Islet precursor cell (in vitro differentiated cells): ENCODE measurements at regions not wholly inside any gene's neighbourhood (a gene's known extent, or its start where the extent isn't known, plus 50 kb on each side); places are given as distances from the start of the nearest gene placed in this dataset.
"Not testable (repeated sequence)": the region's sequence is repeated elsewhere in the genome, so short reads cannot be mapped to it uniquely, and the experiment has no call there.

ENCODE experiments used
- DNase-seq: peaks from one replicate; pipeline ENCODE4 v3.0.0-alpha.2; 2018

DNA sequence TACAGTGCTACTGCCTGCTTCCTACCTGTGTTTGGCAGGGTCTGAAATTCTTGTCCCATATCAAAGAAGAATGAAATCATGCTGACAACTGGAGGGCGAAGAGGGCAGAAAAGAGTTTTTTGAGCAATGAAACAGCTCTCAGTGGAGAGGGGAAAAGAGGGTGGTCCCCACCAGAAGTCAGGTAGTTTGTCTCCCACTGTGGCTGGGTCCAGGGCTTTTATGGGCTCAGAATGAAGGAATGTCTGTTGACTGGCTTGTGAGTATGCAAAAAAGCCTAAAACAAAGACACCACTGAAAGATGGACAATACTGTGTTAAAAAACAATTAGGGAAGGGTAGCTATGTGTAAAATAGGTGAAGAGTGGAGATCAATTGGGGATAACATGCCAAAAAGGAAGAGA lies 115.0 kb downstream of the ADAM29 start:
- DNase-seq, result no peak

DNA sequence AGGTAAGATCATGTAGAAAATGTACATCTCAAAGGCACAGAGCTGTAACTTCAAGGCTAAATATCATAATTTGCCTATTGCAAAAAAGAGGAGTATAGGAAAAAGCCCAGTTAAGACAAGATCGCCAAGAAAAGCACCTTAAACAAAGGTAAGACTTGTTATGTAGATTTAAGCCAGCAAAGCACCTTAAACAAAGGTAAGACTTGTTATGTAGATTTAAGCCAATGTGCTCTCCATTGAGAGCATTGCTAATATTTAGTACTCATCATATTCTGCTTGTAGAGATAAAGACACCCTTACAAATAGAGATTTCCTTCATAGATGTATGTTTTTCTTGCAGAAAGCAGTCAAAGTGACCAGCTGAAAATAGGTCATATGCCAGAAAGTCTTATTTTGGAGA lies 115.8 kb downstream of the ADAM29 start:
- DNase-seq, result no peak

DNA sequence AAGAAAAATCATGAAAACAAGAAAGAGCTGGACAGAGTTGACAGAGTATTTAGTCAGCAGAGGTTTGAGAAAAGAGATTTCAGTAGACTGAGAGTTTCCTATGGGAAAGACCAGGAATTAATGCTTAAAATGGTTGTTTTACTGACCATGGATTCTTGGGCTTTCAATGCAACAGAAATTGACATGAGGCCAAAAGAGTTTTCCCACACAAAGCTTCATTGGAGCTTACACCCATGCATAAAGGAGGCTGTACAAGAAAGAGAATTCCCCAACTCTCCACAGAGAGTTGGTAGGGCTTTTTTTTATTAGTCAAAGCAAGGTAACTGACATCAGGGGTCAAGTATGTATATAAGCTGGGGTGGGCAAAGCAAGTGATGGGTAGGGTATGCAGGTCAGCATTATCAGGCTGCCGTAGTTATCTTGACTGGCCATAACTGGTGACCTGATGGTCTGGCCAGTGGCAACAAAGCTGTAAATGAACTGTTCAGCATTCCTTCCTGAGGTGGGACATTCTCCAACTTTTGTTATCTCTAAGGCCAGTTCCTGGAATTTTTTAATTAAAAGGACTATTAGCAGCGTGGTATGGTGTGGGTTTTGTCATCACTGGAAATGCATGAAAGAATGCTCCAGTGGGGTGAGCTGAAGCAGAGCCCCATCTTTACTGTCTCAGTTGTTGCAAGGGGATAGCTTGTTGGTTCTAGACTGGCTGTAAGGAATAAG lies 117.0 kb downstream of the ADAM29 start:
- peak; percentile 54 for DNase-seq

DNA sequence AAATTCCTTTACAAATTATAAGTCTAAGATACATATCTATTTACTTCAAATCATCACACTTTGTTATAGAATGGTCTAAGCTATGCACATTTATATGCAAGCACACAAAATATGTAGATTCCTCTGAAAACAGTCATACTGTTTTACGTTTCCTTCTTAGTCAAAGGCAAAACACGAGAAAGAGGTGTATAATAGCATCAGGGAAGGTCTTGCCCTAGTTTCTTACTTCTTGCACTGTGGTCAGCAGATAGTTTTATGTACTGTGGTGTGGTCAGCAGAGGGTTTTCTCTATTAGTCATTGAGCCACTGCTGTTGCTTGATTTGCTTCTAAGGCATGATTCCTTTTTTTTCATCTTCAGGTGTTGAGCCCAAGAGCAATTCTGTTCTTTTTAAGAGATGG lies 117.7 kb downstream of the ADAM29 start:
- DNase-seq, result no peak

DNA sequence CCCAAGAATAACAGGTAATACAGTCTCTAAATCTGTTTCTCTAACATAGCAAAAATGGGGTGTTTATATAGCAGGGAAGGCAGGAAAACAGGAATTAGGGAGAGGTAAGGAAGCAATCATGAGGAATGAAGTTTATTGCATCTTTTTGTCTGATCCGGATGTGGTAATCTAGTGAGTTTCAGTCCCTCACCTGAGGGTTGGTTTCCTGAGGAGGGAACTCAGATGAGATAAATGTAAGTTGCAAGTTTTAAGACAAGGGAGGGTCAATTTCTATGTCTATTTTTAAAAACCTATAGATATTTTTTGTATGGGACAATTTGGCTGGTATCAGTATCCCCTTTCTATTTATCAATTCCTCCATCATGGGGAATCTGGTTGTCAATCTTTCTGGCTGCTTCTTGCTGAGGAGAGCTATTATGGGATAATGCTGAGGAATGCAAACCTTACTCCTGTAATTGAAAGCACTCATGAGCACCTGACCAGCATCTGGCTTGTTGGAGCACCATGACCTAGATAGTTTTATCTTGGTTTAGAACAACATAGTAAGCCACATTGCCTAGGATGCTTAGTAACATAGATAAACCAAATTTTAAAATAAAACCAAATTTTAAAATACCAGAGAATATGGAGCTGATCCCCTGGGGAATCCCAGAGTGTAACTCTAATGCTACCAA lies 130.1 kb downstream of the ADAM29 start:
- DNase-seq, result no peak

DNA sequence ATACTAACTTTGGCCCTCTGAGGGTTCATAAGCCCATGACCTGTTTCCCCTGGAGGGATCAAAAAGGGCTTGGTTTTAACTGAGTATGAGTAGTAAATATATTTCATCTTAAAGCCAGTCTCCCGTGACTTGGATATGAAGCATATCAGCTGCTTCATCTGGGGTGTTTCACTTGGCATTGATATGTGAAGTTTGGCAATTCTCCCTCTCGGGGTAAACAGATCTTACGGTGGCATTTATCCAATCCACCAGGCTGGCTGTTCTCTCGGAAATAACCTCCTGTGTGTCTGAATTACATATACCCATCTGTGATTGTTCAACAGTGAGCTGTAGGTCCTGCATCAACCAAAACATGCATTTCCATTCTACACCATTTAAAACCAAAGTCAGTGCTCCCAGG lies 130.7 kb downstream of the ADAM29 start:
- no peak for DNase-seq

DNA sequence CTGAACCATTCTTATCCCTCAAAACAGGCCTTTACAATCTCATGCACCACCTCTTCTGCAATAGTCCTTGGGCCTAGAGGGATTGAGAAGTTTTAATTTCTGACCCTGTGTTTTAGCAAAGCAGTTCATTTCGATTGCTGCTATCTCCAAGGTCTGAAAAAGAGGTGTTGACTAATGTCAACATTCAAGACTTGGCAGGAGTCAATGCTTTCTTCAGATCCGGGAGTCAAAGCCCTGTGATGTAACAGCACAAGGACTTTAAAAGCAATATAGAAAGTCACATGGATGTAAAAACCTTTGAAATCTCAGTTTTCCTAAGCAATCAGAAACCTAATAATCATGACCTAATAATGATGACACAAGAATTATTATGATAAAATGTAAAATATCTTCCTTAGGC lies 133.8 kb downstream of the ADAM29 start:
- DNase-seq, result no peak

DNA sequence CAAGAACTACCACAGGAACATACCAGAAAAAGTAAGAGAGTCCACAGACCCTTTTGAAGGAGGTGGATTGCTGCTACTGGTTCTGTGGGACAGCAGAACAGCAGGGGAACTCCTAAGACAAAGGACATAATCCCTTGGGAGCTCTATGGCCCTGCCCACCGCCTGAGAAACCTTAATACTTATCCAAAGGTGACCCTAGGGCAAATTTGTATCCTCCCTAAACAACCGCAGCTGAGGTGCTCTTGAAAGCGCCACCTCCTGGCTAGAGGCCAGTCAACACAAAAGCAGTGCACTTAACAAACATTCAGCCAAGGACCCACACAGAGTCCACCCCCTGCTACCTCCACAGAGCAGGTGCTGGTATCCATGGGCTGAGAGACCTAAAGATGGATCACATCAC lies 136.8 kb downstream of the ADAM29 start:
- DNase-seq, result no peak

DNA sequence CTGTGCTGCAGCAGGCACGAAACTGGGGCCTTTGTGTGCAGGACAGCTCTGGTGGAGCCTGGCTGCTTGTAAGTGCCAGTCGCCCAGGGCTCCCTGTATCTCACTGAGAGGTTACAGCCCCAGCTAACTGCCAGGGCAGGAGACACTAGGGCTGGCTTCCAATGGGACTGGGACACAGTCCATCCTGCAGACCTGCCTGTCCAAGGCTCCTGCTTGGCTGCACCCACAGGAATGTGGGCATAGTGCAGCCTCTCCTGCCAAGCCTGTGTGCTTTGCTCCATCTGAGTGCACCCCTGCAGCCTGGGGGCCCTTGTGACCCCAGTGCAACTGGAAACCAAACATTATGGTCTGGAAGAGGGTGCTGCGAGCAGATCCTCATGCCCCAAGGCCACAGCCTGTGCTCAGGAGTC lies 144.0 kb downstream of the ADAM29 start:
- peak; percentile 38 for DNase-seq

DNA sequence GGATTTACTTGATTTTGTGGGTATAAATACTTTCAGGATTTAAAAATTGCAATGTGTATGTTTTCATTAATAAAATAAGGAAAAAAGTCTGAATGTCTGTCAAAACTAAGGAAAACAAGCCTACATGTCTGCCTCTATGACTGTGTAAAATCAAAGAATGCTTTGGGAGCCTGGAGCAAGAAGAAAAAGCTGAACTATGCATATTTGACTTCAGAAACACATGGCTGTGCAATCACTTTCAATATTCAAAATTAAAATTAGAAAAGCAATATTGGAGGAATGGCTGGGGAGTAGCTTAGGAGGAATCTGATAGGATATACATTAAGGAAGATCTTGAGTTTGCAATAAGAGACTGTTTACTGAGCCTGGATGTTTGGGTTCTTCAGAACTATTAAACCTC lies 147.1 kb downstream of the ADAM29 start:
- no peak for DNase-seq

DNA sequence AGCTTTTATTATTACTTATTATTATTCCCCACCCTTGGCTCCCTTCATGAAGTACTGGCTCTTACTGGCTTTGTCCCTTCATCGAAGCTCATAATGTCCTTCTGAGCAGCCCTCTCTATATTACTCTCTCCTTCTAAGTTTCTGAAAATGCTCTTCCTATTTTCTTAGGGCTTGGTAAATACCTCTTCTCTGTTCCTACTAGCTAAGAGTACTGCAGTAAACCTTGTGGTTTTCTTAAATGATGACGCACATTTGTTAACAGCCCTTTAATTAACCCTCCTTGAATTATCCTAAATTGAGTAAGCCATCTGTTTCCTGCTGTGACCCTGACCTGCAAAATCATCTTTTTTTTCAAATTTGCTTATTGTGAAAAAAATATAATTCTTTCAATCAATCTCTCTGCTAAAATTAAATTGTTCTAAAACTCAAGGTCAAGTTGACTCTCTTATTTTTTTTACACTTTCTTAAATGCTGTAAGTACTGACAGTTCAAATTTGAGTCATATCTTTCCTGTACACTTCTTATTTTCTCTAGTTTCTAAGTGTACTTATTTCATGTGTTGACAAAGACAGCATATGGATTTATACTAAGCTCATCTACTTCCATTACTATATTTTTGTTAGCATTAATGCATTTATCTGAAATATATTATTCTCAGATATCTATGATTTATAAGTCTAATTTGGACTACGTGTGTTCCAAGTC lies 148.9 kb downstream of the ADAM29 start:
- DNase-seq, result no peak

DNA sequence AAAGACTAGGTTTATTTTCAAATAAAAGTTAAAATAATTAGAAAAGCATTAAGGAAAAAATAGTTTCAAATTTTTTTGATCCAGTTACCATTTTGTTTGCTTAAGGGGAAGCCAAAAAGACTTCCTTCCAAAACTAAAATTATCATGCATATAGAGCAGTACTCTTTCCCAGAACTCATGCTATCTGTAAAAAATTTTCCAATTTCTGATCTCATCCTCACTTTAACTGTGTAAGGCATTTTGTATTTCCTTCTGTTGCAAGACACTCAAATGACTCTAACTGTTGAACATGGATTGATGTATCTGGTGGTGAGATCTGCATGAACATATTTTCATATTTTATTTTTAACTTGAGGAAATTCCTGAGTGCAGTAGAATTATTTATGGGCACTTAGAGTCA lies 150.1 kb downstream of the ADAM29 start:
- DNase-seq, result no peak

DNA sequence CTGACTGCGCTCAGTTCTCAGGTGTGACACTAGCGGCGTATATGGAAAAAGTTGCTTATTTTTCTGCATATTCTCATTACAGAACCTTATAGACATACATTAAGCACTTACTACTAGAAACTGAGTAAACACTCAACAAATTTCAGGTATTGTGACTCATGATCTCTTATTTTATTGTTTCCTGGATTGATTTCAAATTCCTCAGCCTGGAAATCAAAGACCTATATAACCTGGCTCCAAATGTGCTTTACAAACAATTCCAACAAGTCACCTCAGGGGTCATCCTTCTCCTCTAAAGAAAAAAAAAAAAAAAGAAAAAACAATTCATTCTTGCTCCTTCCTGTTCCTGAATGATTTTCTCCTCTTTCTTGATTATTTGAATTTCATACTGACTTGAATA lies 152.3 kb downstream of the ADAM29 start:
- DNase-seq, result no peak

DNA sequence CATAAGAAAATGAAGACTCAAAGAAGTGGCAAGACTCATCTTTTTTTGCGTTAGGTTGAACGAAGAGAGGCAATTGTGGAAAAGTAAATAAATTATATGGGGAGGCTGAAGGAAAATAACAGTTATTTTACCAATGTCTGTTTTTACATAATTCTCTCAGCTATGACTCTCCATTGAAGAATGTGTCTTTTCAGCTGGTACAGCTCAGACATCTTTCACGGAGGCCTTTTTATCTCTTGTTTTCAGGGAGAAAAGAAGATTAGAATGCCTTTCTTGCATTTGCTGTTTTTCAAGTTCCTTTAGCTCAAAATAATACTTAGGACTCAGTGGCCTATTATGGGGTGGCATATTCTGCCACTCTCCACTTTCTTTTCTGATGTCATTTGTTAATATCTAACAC lies 153.0 kb downstream of the ADAM29 start:
- DNase-seq, result no peak

DNA sequence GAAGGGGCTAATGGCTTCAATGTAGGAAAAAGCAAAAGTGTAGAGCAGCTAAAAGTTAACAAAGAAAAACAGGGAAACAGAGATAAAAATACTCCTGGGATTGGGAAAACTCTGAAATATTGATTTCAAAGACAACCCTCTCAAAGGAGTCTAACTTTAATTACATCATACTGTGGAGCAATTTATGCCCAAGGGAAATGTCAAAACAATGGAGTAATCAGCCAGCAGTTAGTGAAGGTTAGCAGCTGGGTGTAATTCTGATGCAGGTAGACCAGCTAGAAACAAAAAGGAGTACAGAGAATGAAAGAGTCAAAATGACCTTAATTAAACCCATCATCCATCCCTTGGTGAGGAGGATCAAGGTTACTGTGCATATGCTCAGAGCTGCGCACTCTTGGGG lies 169.0 kb downstream of the ADAM29 start:
- DNase-seq, result no peak

DNA sequence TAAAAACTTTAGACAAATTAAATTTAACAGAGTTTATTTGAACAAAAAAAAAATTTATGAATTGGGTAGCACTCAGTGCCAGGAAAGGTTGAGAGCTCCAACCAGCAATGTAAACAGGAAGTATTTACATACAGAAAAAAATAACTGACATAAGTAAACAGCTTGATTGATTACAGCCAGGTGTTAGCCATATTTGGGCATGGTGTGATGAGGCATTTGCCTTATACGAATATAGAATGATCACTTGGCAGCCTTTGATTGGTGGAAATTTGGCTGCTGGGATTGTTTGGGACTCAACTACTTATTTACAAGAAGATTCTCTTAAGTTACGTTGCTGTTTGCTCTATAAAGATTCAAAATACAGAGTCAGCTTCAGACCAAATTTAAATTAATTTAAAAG lies 172.0 kb downstream of the ADAM29 start:
- DNase-seq, result no peak

DNA sequence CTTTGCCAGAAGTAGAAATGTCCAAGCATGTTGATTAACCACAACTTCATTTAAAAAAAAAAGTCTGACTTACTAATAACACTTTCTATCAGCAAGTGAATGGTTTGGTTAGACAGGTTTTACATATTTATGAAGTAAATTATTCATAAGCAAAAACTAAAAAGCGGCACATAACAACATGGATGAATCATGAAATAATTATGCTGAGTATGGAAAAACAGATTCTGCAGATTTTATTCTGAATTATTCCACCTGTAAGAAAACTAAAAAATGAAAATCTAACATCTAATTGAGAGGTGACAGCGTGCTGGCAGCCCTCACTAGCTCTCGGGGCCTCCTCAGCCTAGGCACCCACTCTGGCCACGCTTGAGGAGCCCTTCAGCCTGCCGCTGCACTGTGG lies 173.5 kb downstream of the ADAM29 start:
- DNase-seq, result no peak

DNA sequence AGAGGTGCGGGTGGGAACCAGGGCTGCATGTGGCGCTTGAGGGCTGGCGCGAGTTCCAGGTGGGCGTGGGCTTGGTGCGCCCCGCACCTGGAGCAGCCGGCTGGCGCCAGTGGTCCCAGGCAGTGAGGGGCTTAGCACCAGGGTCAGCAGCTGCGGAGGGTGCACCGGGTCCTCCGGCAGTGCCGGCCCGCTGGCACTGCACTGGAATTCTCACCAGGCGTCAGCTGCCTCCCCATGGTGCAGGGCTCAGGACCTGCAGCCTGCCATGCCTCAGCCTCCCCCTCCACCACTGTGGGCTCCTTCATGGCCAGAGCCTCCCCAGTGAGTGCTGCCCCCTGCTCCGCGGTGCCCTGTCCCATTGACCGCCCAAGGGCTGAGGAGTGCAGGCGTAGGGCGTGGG lies 174.0 kb downstream of the ADAM29 start:
- peak; percentile 41 for DNase-seq

DNA sequence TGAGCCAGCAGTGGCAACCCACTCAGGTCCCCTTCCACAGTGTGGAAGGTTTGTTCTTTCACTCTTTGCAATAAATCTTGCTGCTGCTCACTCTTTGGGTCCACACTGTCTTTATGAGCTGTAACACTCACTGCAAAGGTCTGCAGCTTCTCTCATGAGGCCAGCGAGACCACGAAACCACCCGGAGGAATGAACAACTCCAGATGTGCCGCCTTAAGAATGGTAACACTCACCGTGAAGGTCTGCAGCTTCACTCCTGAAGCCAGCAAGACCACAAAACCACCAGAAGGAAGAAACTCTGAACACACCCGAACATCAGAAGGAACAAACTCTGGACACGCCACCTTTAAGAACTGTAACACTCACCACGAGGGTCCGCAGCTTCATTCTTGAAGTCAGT lies 174.9 kb downstream of the ADAM29 start:
- not testable (repeated sequence) for DNase-seq

DNA sequence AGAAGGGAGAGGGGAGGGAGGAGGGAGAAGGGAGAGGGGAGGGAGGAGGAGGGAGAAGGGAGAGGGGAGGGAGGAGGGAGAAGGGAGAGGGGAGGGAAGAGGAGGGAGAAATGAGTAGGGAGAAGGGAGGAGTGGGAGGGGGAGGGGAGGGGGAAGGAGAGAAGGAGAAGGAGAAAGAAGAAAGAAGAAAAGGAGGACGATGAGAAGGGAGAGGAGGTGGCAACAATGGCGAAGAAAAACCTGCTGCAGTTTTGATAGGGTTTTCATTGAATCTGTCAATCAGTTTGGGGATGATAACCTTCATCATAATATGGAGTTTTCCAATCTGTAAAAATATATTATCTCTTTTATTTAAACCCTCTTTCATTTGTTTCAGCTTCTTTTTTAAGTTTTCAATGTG lies 185.2 kb downstream of the ADAM29 start:
- no peak for DNase-seq

DNA sequence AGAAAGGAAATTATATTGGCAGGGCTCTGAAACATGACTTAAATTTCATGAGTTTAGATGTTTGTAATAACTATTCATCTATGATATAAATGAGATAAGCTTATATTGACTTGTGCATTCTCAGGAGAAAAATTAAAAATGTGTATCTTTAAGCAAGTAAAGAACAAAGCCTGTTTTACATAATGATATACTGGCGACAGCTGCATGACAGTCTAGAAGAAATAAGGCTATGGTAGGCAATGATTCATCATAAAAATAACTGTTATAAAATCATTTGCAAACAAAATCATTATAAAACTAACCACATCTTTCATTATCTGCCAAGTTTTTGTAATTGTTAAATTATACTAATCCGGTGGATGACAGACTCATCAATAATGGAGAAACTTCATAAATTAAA lies 188.1 kb downstream of the ADAM29 start:
- no peak for DNase-seq

DNA sequence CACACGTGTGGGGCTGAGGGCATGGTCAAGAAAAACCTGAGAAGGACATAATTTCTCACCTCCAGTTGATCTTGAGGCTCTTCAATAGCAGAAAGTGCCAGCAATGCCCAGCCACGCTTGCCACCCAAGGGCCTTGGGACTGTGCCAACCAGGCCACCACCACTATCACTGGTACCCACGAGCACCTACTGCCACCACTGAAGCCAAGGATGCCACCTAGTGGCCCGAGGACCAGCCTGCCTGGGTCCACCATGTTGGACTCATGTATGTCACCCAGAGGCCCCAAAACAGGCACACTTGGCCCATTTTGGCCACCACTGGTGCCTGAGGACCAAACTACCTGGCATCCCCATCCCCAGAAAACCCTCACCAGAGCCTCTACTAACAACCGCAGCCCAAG lies 191.8 kb downstream of the ADAM29 start:
- no peak for DNase-seq

DNA sequence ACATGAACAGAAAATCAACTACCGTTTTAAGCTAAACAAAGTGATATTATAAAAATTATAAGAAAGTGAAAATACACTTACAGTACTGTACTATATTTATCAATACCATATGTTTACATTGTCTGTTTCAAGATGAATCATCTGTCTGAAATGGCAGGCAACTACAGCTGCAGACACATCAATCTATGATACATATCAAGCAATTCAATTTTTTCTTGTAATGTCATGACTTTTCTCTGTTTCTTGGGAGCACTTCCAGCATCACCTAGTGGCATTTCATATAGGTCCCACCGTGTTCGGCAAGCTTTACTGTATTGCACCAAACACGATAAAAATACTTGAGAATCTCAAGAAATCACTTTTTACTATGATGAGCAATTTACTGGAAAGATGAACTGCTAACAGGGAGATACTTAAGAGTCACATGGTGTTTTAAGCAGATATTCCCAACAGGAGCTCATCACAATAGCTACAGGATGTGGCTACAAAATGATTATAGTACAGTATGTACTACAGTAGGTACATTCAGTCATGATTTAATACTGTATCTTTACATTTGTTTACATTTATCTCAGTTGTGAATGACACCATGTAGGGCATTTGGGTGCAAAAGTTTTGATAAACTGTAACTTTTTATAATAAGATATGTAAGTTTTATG lies 207.4 kb downstream of the ADAM29 start:
- DNase-seq, result no peak

DNA sequence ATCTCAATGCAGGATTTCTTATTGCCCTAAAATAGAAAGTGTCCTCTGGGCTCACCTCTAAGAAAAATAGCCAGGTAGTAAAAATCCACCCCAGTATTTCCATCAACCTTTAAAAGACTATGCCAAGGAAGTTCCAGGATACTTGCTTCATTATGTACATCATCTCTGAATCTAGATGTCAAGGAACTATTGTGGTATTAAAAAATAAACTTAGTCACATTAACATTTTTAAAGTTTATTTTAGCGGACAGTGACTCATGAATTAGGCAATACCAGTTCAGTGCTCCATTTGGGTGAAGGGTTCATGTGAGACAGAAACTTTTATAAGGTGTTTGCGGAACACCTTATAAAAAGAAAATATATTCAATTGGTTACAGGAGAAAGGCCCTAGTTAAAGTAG lies 209.2 kb downstream of the ADAM29 start:
- no peak for DNase-seq
